ENCODE measurements at regions not wholly inside any gene's neighbourhood (a gene's known extent, or its start where the extent isn't known, plus 50 kb on each side); places are given as distances from the start of the nearest gene placed in this dataset.

GRCh38 chr5:39896706-39897105 is 471.9 kb upstream of the DAB2 start:
- no peak overlapping the region for H3K27ac Mint-ChIP-seq
- H3K4me1 Mint-ChIP-seq: no peaks in the 10 kb centered on the region
- peaks cover 3% of the 10 kb centered on the region for H3K27me3 Mint-ChIP-seq
- DNase-seq (ENCODE audit: low spot score in 2 of 2): no peak
- no peak for ATAC-seq (ENCODE audit: low read depth)
- no peaks in the 10 kb centered on the region for H3K36me3 Mint-ChIP-seq
- no peaks in the 10 kb centered on the region for H3K9me3 Mint-ChIP-seq
- no peak overlapping the region for H3K4me3 Mint-ChIP-seq

- Mint-ChIP-seq H3K27me3 (peaks cover 3% of the 10 kb centered on the region), H3K36me3 (no peaks in the 10 kb centered on the region), H3K4me3 (no peak overlapping the region), H3K9me3 (no peaks in the 10 kb centered on the region), H3K27ac (no peak overlapping the region), H3K4me1 (no peaks in the 10 kb centered on the region)
- DNase-seq (ENCODE audit: low spot score in 2 of 2): no peak
- ATAC-seq (ENCODE audit: low read depth): no peak
Measured at GRCh38 chr5:39896104-39896503, 471.3 kb upstream of the DAB2 start.

DNA sequence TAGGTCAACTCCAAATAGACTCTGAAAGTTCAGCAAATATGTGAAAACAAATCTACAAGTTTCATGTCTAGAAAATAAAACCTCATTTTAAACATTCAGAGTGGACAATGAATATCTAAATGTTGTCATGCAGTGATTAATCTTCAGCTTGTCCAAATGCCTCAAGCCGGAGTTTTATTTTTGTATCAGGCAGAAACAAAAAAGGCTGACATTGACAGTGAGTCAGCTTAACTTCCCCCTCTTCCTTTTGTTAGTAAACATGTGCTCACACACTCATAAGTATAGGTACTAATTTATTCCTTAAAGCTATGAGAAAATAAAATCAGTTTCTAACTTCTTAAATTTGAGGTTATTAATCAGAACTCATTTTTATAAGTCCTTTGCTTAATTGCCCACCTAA is 467.9 kb upstream of the DAB2 start:
- DNase-seq (ENCODE audit: low spot score in 2 of 2) (no peak), ATAC-seq (ENCODE audit: low read depth) (no peak)
- peaks cover 3% of the 10 kb centered on the region for H3K27me3 Mint-ChIP-seq
- H3K4me3 Mint-ChIP-seq: no peak overlapping the region
- H3K27ac Mint-ChIP-seq: no peak overlapping the region
- H3K9me3 Mint-ChIP-seq: no peaks in the 10 kb centered on the region
- no peaks in the 10 kb centered on the region for H3K36me3 Mint-ChIP-seq
- H3K4me1 Mint-ChIP-seq: no peaks in the 10 kb centered on the region

- no peaks in the 10 kb centered on the region for H3K9me3 Mint-ChIP-seq
- DNase-seq (ENCODE audit: low spot score in 2 of 2) (no peak), ATAC-seq (ENCODE audit: low read depth) (no peak)
- H3K27ac Mint-ChIP-seq: no peak overlapping the region
- H3K36me3 Mint-ChIP-seq: no peaks in the 10 kb centered on the region
- peaks cover 3% of the 10 kb centered on the region for H3K27me3 Mint-ChIP-seq
- no peaks in the 10 kb centered on the region for H3K4me1 Mint-ChIP-seq
- no peak overlapping the region for H3K4me3 Mint-ChIP-seq
Measured at GRCh38 chr5:39891376-39891775, 466.6 kb upstream of the DAB2 start.

- Mint-ChIP-seq H3K27me3 (peaks cover 8% of the 10 kb centered on the region), H3K4me1 (no peaks in the 10 kb centered on the region), H3K4me3 (no peak overlapping the region), H3K36me3 (no peaks in the 10 kb centered on the region), H3K9me3 (peaks cover 1% of the 10 kb centered on the region), H3K27ac (no peak overlapping the region)
- ATAC-seq (ENCODE audit: low read depth): no peak
- DNase-seq (ENCODE audit: low spot score in 2 of 2): no peak
Measured at GRCh38 chr5:39880985-39881384, 456.2 kb upstream of the DAB2 start.

DNA sequence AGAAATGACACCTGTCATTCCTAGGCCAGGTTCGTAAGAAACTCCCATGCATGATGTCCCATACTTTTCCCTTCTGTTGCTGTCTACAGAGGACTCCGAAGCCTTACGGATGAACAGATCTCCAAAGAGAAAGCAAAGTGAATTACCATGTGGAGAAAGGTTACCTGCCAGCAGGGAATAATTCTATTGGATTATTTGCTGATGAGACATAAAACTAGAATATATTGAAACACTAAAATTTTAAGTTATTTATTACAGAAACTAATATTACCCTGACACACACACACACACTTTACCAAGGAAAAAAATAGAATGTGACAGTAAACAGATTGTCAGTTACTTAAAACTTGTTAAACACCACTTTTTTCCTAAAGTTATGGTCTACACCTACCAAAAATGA is 452.7 kb upstream of the DAB2 start:
- no peak for ATAC-seq (ENCODE audit: low read depth)
- H3K27ac Mint-ChIP-seq: no peak overlapping the region
- H3K4me1 Mint-ChIP-seq: no peaks in the 10 kb centered on the region
- peaks cover 1% of the 10 kb centered on the region for H3K9me3 Mint-ChIP-seq
- no peak for DNase-seq (ENCODE audit: low spot score in 2 of 2)
- H3K36me3 Mint-ChIP-seq: no peaks in the 10 kb centered on the region
- peaks cover 4% of the 10 kb centered on the region for H3K27me3 Mint-ChIP-seq
- no peak overlapping the region for H3K4me3 Mint-ChIP-seq

DNA sequence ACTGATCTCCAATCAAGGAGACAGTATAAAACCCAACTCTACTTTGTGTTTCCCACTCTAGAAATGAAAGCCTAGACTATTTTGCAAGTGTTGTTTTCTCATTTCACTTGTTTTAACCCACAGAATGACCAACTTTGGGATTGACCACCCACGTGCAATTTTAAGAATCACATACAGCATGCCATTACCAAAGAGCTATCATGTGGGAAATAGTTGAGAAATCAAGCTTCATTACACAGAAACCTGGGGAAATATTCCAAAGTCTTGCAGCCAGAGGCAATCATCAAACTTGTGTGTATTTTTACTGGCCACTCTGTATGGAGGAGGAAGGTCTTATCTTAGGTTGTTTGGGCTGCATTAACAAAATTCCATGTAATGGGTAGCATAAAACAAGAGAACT is 451.4 kb upstream of the DAB2 start:
- DNase-seq (ENCODE audit: low spot score in 2 of 2): no peak
- Mint-ChIP-seq H3K36me3 (no peaks in the 10 kb centered on the region), H3K27me3 (peaks cover 2% of the 10 kb centered on the region), H3K4me1 (no peaks in the 10 kb centered on the region), H3K27ac (no peak overlapping the region), H3K9me3 (no peaks in the 10 kb centered on the region), H3K4me3 (no peak overlapping the region)
- no peak for ATAC-seq (ENCODE audit: low read depth)

DNA sequence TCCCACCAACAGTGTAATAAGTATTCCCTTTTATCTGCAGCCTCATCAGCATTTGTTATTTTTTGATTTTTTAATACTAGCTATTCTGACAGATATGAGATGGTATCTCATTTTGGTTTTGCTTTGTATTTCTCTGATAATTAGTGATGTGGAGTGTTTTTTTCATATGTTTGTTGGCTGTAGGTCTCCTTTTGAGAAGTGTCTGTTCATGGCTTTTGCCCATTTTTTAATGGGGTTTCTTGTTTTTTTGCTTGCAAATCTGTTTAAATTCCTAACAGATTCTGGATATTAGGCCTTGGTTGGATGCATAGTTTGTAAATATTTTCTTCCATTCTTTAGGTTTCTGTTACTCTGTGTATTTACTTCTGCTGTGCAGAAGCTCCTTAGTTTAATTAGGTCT is 445.4 kb upstream of the DAB2 start:
- H3K27ac Mint-ChIP-seq: no peak overlapping the region
- H3K4me3 Mint-ChIP-seq: no peak overlapping the region
- peaks cover 2% of the 10 kb centered on the region for H3K27me3 Mint-ChIP-seq
- DNase-seq (ENCODE audit: low spot score in 2 of 2): no peak
- peaks cover 6% of the 10 kb centered on the region for H3K9me3 Mint-ChIP-seq
- ATAC-seq (ENCODE audit: low read depth): no peak
- H3K4me1 Mint-ChIP-seq: no peaks in the 10 kb centered on the region
- H3K36me3 Mint-ChIP-seq: no peaks in the 10 kb centered on the region

DNA sequence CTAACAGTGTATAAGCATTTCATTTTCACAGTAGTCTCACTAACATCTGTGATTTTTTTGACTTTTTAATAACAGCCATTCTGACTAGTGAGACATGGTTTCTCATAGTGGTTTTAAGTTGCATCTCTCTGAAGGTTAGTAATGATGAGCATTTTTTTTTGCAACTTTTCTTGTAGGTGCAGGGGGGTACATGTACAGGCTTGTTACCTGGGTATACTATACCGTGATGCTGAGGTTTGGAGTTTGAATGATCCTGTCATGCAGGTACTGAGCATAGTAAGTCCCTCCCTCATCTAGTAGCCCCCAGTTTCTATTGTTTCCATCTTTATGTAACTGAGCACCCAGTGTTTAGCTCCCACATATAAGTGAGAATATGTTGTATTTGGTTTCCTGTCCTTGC is 444.6 kb upstream of the DAB2 start:
- Mint-ChIP-seq H3K4me1 (no peaks in the 10 kb centered on the region), H3K9me3 (peaks cover 6% of the 10 kb centered on the region), H3K27me3 (peaks cover 2% of the 10 kb centered on the region), H3K27ac (no peak overlapping the region), H3K4me3 (no peak overlapping the region), H3K36me3 (no peaks in the 10 kb centered on the region)
- DNase-seq (ENCODE audit: low spot score in 2 of 2) (no peak), ATAC-seq (ENCODE audit: low read depth) (no peak)

- peaks cover 6% of the 10 kb centered on the region for H3K9me3 Mint-ChIP-seq
- H3K27me3 Mint-ChIP-seq: peaks cover 2% of the 10 kb centered on the region
- H3K27ac Mint-ChIP-seq: no peak overlapping the region
- no peak for DNase-seq (ENCODE audit: low spot score in 2 of 2)
- H3K4me3 Mint-ChIP-seq: no peak overlapping the region
- H3K36me3 Mint-ChIP-seq: no peaks in the 10 kb centered on the region
- ATAC-seq (ENCODE audit: low read depth): no peak
- no peaks in the 10 kb centered on the region for H3K4me1 Mint-ChIP-seq
Measured at GRCh38 chr5:39867923-39868322, 443.1 kb upstream of the DAB2 start.

DNA sequence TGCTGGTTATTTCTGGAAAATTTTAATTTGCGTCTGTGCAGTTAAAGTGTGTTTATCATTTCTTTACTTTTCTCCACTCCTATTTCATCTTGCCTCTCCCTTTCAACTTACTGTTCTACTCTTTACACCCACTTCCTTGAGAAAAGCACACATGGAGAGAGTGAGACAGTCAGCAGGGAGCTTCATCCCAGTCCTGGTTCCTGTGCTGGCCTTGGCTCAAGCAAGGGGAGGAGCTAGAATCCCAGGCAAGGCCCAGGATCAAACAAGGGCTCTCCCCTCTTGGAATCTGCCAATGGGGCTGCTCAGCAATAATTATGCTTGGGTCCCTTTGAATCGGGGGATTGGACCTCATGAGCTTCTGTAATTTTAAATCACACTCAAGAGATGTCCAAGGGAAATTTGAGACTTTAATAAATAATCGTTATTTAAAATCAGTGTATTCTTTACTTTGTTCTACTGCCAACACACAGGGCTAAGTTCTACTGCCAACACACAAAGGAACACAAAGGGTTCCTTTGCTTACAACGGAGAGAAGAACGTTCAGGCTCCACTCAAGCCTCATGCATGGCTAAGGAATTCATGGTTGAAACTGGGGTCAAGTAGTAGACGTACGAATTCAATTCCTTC is 439.3 kb upstream of the DAB2 start:
- H3K4me1 Mint-ChIP-seq: no peaks in the 10 kb centered on the region
- DNase-seq (ENCODE audit: low spot score in 2 of 2) (no peak), ATAC-seq (ENCODE audit: low read depth) (no peak)
- H3K27ac Mint-ChIP-seq: no peak overlapping the region
- no peaks in the 10 kb centered on the region for H3K36me3 Mint-ChIP-seq
- no peak overlapping the region for H3K4me3 Mint-ChIP-seq
- no peaks in the 10 kb centered on the region for H3K9me3 Mint-ChIP-seq
- peaks cover 4% of the 10 kb centered on the region for H3K27me3 Mint-ChIP-seq

DNA sequence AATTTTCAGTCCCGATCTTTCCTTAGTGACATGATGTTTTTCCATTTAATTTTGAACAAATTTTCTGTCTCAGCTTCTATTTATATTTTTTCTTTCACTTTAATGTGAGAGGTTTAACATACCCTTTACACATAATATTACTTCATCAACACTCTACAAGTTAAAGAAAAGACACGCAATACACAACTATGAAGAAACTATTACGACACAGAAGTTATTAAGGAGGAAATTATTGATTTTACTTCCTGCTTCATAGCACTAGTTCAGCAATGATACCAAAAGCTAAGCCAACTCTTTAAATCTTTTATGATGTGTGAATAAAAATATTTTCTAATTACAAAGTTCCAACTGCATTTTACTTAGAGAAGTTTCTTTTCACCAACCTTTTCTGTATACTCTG is 432.3 kb upstream of the DAB2 start:
- Mint-ChIP-seq H3K4me1 (no peaks in the 10 kb centered on the region), H3K36me3 (no peaks in the 10 kb centered on the region)
- DNase-seq (ENCODE audit: low spot score in 2 of 2): no peak

DNA sequence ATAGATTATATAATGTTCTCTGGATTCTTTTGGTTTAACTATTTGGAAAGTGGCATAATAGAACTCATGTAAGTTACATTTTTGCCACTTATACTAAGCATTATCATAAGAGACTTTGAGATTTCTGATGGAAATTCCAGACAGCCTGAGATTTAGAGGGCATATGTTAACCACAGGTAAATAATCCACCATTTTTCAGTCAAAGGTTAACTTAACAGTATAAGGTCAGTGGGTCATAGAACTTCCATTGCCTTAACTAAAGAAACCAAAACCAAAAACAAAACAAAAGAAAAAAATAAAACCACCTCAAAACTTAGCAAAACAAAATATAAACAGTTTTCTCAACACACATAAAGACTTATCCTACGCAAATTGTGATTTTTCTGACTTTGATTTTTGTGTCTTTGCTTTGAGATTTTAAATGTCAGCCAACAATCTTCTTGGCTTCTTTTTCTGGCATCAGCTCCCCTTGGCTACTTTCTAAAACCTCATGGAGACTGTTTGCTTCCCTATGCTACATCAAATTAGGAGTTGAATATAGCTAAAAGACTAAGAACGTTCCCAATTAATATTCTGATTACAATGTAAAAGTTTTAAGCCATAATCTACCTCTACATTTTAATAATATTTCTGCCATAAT is 430.1 kb upstream of the DAB2 start:
- no peaks in the 10 kb centered on the region for H3K4me1 Mint-ChIP-seq
- no peak overlapping the region for H3K27ac Mint-ChIP-seq
- H3K4me3 Mint-ChIP-seq: no peak overlapping the region
- H3K9me3 Mint-ChIP-seq: no peaks in the 10 kb centered on the region
- H3K36me3 Mint-ChIP-seq: no peaks in the 10 kb centered on the region
- DNase-seq (ENCODE audit: low spot score in 2 of 2): no peak
- peaks cover 3% of the 10 kb centered on the region for H3K27me3 Mint-ChIP-seq
- ATAC-seq (ENCODE audit: low read depth): no peak

More for the DNA sequence above, 432.3 kb upstream of the DAB2 start:
- H3K9me3 Mint-ChIP-seq: no peaks in the 10 kb centered on the region
- no peak overlapping the region for H3K4me3 Mint-ChIP-seq
- no peak for ATAC-seq (ENCODE audit: low read depth)
- H3K27me3 Mint-ChIP-seq: peaks cover 3% of the 10 kb centered on the region
- H3K27ac Mint-ChIP-seq: no peak overlapping the region

DNA sequence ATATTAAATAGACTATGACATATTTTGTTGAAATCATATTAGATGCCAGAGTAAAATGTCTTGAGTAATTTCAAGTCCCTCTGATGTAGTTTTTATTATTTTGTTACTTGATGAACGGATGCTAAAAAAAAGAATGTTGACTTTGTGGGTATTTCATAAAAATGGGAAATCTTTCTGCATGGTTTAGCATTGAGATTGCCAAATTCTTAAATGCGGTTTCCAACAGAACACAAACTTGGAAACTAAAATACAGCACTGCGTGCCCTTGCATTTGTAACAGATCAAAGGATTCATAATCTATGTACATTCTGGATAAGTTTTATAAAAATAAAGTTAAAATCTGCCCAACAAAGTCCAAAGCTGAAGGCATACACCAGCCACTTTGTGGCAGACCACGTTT is 425.5 kb upstream of the DAB2 start:
- Mint-ChIP-seq H3K9me3 (no peaks in the 10 kb centered on the region), H3K36me3 (no peaks in the 10 kb centered on the region), H3K27me3 (peaks cover 2% of the 10 kb centered on the region), H3K4me1 (no peaks in the 10 kb centered on the region), H3K4me3 (no peak overlapping the region), H3K27ac (no peak overlapping the region)
- DNase-seq (ENCODE audit: low spot score in 2 of 2): no peak
- no peak for ATAC-seq (ENCODE audit: low read depth)

DNA sequence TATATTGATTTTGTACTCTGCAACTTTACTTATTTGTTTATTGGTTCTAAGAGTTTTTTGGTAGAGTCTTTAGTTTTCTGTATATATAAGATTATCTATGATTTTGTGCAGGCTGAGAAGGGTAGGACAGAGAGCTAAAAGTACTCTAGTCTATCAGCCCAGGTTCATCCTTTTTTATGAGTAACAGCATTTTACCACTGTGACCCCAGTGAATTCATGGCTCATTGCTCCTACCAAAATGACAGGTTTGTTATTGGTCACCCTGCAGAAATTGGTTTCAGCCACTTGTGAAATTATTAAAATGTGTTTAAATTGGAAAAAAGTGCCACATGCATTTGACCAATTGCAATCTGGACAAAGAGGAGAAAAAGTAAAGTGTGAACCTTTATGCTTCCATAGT is 421.4 kb upstream of the DAB2 start:
- Mint-ChIP-seq H3K27me3 (peaks cover 2% of the 10 kb centered on the region), H3K27ac (no peak overlapping the region), H3K4me1 (no peaks in the 10 kb centered on the region), H3K36me3 (no peaks in the 10 kb centered on the region), H3K9me3 (no peaks in the 10 kb centered on the region), H3K4me3 (no peak overlapping the region)
- DNase-seq (ENCODE audit: low spot score in 2 of 2): no peak
- ATAC-seq (ENCODE audit: low read depth): no peak

Data from memory B cell (primary cell).